ENCODE measurements at regions not wholly inside any gene's neighbourhood (a gene's known extent, or its start where the extent isn't known, plus 50 kb on each side); places are given as distances from the start of the nearest gene placed in this dataset.

- TF ChIP-seq CTCF (IDR thresholded peaks at IDR 0.05) (no peak), EZH2 (IDR thresholded peaks at IDR 0.05) (no peak)
These were observed 82.5 kb upstream of the ARID1B start for GRCh38 chr6:156694679-156695078.

All from neural progenitor cell (in vitro differentiated cells).